Suppressor macrophage treated with lipopolysaccharide for 1 hour (primary cell): ENCODE measurements at regions not wholly inside any gene's neighbourhood (a gene's known extent, or its start where the extent isn't known, plus 50 kb on each side); places are given as distances from the start of the nearest gene placed in this dataset.

Experiments used
- DNase-seq, 3 donors: peaks; one replicate each; pipeline ENCODE4 v3.0.0-alpha.2; 2020 to 2022

DNA sequence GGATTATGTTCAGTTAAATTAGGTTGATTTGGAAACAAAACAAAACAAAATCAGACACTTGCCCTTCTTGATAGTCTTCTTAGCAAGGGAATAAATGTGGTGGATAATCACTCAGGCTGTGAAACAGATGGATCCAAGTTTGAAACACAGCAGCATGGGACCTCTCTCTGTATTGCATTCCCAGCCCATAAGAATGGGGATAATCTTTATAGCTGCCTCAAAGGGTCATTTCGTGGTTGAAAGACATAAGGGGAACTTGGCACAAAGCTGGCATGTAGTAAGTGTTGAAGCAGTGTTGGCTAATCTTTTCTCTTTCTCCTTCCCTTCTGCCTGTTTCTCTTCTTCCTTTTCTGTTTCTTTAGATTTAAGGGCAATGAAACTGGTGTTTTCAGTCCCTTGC lies 333.9 kb upstream of the TLE4 start:
- no peak for DNase-seq

- DNase-seq: no peak
Measured at GRCh38 chr9:79240774-79241173, 331.0 kb upstream of the TLE4 start.

GRCh38 chr9:79242489-79242888 lies 329.3 kb upstream of the TLE4 start:
- no peak for DNase-seq

- DNase-seq: no peak
Measured at GRCh38 chr9:79246170-79246569, 325.6 kb upstream of the TLE4 start.

DNA sequence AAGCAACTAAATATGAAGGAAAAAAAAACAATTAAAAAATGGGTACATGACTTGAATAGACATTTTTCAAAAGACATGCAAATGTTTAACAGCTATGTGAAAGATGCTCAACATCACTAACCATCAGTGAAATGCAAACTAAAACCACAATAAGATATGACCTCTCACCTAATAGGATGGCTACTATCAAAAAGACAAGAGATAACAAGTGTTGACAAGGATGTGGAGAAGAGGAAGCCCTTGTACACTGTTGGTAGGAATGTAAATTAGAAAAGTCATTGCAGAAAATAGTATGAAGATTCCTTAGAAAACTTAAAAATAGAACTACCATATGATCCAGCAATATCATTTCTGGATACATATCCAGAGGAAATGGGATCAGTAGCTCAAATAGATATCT lies 324.7 kb upstream of the TLE4 start:
- no peak for DNase-seq

DNA sequence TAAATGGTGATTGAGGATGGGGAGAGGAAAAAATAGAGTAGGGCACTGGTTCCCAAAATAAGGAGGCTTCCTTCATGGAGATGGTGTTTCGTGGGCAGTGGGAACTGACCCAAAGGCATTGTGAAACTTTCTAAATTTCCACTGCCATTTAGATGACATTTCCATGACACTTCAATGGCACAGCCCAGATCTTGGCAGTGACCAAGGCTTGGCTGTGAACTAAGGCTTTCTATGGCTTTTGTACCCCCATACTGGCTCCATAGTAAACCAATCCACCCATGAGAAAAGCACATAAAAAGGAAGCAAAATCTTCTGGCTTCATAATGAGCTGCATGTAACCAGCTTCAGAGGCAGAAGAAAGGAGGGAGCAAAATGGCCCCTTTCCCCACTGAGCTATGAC lies 321.0 kb upstream of the TLE4 start:
- no peak for DNase-seq

DNA sequence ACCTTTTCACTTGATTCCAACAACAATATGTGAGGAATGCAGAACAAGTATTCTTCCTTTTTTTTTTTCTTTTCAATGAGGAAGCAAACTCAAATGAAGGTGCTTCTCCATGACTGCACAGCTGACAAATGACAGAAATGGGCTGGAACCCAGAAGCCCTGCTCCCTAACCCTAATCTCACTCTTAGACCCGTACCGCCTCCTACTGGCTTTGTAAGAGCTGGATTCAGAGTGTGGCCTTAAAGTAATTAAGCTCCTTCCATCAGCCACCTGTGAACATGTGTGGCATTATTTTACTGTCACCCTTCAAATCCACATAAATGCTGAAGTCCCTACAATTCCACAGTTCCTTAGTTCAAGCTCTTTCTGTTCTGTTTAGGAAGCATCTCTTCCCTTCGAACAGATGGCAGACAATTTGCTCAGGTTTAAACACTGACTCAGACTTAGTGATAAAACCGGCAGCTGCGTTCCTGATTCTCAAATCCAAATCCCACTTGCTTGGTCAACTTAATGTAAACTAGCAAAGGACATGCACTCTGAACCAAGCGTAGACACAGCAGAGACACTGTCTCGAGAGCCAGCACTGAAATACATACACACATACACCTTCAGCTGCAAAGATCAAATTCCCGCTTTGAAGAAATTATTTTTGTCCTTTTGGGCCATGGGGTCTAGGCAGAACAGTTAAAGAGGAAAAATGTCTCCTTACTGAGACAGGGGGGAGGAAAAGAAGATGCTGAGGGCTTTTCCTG lies 316.7 kb upstream of the TLE4 start:
- DNase-seq: peak; percentile 25 to 35 (median 29)

DNA sequence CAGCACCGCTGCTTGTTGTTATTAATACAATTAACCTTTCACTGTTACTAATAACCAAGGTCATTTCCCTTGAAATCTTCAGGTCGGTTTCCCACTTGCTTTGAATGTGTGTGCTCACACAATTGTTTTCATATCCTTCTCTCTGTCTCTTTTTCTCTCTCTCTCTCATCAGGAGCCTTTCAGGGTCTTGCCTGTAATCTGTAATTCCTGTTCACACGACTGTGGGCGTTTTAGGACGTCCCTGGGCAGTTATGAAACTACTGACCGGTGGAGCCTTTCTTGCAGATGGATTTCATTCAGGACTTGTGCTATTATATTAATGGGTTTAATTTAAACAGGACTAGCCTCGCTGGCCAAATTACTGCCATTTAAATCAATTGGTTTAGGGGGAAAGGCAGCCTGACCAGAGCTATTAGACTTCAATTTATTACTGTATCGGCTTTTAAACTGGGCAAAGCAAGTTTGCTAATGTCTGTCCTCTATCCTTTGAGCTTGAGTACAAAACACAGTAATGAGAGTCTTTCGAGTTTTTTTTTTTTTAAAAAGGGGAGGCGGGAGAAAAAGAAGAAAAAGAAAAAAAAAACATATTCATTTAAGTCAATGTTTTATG lies 316.0 kb upstream of the TLE4 start:
- no peak for DNase-seq

DNA sequence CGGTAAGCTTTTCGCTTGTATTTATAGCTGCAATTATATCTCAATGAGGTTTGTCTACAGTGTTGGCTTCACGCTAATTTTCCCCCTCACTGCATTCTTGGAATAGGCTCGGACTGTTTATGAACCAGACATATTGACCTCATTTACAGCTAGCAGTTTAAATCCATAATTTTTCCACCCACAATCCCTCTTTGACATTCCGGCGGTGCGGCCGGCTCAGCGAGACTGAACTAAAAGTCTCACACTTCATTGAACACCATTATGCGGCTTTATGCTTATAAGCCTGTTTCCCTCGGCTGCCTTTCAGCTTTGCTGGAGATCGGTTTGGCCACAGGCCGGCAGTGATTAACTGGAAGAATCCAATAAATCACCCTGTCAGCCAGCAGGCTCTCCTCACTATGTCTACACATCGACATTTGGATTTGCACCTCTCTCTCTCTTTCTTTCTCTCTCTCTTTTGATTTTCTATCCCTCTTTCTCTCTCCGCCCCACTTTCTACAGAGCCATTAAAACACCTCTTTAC lies 315.0 kb upstream of the TLE4 start:
- no peak for DNase-seq

- peak in 1 of 3 donors; percentile 17 for DNase-seq
Measured at GRCh38 chr9:79257228-79257781, 314.5 kb upstream of the TLE4 start.

DNA sequence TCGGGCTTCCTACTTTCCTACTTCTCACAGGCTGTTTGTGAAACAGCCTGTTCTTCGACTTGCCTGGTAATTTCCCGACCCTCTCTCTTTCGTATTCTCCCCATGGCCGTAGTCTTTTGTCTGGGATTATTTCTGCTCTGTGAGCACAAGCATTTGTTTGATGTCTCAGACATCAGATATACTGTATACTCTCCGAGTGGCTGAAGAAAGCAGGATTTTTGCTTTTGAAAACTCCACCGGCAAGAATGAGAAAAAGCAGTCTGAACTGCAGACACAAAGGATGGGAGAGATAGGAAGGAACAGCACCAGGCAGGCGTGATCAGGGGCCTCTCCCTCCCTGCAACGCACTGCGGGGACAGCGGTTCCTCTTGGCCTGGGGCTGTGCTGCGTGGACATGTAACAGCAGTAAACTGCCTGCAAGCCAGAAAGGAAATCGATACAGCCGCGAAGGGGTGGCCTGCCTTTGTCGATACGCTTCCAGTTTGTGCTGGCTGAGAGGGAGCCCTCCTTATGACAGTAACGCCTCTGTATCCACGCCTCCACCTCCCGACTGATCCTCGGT lies 313.9 kb upstream of the TLE4 start:
- DNase-seq: no peak

DNA sequence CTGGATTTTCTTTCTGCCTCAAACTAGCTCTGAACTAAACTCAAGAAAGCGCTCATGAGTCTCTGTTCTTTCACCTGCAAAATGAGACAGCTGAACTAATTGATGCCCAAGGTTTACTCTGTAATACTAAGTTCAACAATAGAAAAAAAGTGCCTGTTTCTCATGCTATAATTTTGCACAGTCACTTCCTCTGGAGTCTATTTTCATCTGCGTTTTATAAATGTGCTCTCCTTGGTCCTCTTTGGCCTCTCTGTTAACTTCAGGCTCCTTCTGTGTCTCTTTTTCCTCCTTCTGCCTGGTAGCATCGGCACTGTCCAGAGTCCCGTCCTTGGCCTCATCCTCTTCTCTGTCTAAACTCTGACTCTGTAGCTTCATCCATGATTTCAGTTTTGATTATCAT lies 311.9 kb upstream of the TLE4 start:
- no peak for DNase-seq

- DNase-seq: no peak
Measured at GRCh38 chr9:79263628-79264027, 308.1 kb upstream of the TLE4 start.

DNA sequence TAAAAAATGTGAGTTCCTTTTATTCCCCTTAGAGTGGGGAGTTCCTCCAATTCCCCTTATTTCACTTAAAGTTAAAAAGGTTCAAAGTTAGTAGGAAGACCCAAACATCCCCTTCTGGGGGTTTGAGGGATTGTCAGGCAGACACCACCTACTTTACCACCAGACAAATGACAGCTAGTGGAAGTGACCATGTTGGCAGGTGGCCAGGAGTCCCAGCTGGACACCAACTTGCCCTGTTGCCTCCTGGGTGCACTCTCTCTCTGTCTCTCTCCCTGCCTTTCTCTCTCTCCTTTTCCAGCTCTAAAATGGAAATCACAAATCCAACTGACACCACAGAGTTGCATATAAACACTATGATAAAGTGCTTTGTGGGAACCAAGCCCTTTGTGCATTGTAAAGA lies 307.7 kb upstream of the TLE4 start:
- peak; percentile 38 to 61 (median 50) for DNase-seq

GRCh38 chr9:79264511-79265355 lies 307.0 kb upstream of the TLE4 start:
- DNase-seq: peak; percentile 41 to 51 (median 50)

DNA sequence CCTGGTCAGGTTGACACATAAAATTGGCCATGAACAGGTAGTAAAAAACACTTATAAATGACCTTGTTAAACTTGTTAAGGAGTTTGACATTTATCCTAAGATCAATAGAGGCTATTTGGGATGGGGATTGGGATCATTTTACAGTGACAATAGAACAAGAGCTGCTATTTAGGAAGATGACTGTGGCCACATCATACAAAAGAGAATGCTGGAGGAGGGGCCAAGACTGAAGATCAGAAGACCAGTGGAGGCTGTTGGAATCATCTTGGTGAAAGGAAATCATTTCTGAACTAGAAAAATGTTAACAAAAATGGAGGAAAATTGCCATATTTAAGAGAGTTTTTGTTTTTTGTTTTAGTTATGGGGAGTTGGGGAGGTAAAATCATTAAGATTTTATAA lies 304.8 kb upstream of the TLE4 start:
- DNase-seq: no peak

DNA sequence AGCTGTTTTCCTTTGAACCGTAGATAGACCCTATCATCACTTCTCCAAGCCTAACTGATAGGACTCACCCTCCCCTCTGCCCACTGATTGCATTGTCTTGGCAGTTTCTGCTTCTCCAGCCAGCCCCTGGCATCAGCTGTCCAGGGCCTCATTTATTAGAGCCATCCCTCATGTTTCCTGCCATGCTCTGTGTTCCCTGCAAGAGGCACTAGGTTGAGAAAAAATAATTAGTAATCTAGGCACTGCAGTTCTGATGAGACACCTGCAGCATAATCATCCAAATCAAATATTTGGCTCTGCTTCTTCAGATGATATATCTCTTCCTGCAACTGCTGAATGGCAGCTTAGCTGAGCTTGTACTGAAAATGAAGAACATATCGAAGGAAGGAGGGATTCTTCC lies 303.0 kb upstream of the TLE4 start:
- DNase-seq: no peak

GRCh38 chr9:79273311-79273710 lies 298.5 kb upstream of the TLE4 start:
- DNase-seq: no peak

DNA sequence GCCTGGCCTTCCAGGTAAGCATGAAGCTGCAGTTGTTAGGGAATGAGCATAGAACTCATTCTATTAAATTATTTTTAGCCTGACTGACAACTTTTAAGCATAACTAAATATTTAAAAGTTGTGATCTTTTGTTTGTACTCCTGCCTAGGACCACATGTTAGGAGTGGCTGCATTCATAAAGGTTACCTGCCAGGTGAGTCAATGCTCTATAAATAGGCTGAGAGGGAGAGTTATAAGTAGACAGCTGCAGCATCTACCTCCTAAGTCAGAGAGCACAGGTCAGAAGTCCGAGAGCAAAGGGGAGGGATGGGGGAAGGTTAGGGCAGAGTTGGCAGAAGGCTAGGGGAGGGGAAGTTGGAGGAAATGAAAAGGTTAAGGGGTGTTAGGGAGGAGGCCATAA lies 292.4 kb upstream of the TLE4 start:
- no peak for DNase-seq

DNA sequence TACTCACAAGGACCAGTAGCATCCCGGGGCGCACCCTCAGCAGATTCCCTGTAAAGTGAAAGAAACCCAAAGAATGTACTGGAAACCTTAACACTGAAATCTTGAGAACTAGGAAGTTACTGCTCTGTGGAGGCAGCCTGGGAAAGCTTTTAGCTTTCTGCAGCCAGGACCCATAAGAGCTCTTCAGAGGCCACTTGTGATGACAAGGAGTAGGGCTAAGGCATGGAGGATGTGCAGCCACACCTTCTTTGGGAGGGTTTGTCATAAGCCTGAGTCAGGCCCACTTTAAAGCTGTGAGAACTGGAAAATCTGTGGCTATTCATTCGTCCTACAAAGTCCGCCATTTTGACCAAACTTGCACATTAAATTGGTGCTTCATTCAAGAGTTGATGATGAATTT lies 291.1 kb upstream of the TLE4 start:
- no peak for DNase-seq

DNA sequence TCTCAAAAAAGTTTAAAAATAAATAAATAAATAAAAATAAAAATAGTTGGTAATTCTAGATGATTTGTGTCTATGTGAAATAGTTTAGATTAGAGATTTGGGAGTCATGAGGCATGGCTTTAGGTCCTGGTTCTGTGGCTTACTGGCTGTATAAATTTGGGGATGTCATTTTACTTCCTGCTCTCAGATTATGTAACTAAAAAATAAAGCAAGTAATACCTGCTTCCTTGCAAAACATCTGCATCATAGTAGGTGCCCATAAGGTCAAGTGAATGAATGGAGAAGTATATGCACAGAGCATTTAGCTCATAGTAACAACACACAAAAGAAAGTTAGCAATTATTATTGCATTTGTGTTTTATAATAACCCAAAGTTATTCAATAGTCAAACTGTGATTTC lies 287.7 kb upstream of the TLE4 start:
- DNase-seq: no peak

DNA sequence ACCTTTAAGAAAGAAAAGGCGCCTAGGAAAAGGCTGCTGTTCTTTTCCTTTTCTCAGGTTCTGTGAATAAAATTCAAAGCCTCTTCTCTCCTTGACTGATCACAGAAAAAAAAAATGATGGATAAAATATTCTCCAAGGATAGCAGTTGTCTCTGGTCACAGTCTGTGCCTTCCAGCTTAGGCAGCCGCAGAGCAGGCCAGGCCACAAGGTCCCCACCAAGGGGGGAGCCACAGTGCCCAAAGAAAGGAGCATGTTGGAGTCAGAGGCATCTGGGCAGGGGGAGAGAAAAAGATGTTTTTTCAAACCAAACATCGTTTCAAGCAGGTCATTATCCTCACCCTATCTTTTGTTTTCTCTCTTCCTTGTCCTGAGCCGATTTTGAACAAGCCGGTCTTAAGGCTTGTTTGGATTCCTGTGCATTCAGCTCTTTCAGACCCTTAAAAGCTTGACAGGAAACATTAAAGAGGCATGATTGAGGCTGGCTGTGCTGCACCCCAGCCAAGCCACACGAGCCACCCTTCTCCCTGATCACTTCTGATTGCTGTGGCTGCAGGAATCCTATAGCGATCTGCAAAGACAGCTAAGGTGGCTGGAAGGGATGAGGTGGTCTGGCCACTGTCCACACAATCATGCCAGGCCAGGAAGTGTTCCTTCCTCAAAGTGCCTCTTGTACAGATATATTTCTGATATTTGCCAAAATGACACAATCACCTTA lies 284.6 kb upstream of the TLE4 start:
- DNase-seq: no peak
